SK-N-SH (cell line): ENCODE measurements at regions not wholly inside any gene's neighbourhood (a gene's known extent, or its start where the extent isn't known, plus 50 kb on each side); places are given as distances from the start of the nearest gene placed in this dataset.

Experiments used
- CTCF ChIA-PET: fragments of 300-600, 350-600 bp; formaldehyde crosslinking; extraction: SDS; loops from one replicate; lab custom pipeline; 2021; lab: Yijun Ruan, JAX
- POLR2A ChIA-PET: fragments of 350-600 bp; sonication (Branson Sonifier 250); formaldehyde crosslinking; extraction: SDS; loops from one replicate; lab custom pipeline; 2020; ENCODE audit warnings: antibody characterized with exemption, inconsistent platforms; lab: Yijun Ruan, JAX
- DNase-seq: peaks from one replicate; pipeline ENCODE4 v3.0.0; 2012
- H2AFZ ChIP-seq: fragments of 200-600 bp; sonication (generic); 2 replicates; pipeline ENCODE4 v1.8.1; 2016; ENCODE audit warnings: antibody characterized with exemption, mild to moderate bottlenecking, low read depth
- H3F3A ChIP-seq: fragments of 200-600 bp; sonication (generic); replicated peaks from 2 replicates; pipeline ENCODE3; 2016; ENCODE audit warnings: antibody characterized with exemption, mild to moderate bottlenecking; ENCODE audit not compliant: insufficient read depth
- H3K27ac ChIP-seq, 2 experiments: fragments of 200-500 bp in 1 of 2; fragments of 200-600 bp in 1 of 2; sonication (Bioruptor generic) in 1 of 2; sonication (generic), shearing (Covaris generic) in 1 of 2; 2 replicates each; pipeline versions ENCODE4 v1.5.1 to v1.6.1; 2014 to 2016; ENCODE audit warnings: low read depth in 2 of 2, inconsistent platforms in 1 of 2, low read length in 1 of 2, mild to moderate bottlenecking in 1 of 2, mixed read lengths in 1 of 2
- H3K27me3 ChIP-seq: fragments of 200-600 bp; sonication (generic), shearing (Covaris generic); 2 replicates; pipeline ENCODE4 v1.6.1; 2016; ENCODE audit warnings: mixed run types; ENCODE audit not compliant: insufficient read depth
- H3K36me3 ChIP-seq, 2 experiments: fragments of 200-500 bp in 1 of 2; fragments of 200-600 bp in 1 of 2; sonication (Bioruptor generic) in 1 of 2; sonication (generic) in 1 of 2; replicated peaks in 1 of 2; 2 replicates each; pipeline versions ENCODE3 to v1.5.1; 2014 to 2016; ENCODE audit warnings: low read length in 1 of 2, mild to moderate bottlenecking in 1 of 2; ENCODE audit not compliant: insufficient read depth in 2 of 2, control insufficient read depth in 1 of 2
- H3K4me1 ChIP-seq, 2 experiments: fragments of 200-500 bp in 1 of 2; fragments of 200-600 bp in 1 of 2; sonication (Bioruptor generic) in 1 of 2; sonication (generic), shearing (Covaris generic) in 1 of 2; 2 replicates each; pipeline versions ENCODE4 v1.5.1 to v1.6.1; 2014 to 2016; ENCODE audit warnings: low read depth in 1 of 2, low read length in 1 of 2, mixed run types in 1 of 2; ENCODE audit not compliant: insufficient read depth in 2 of 2, control insufficient read depth in 1 of 2
- H3K4me2 ChIP-seq: fragments of 200-600 bp; sonication (generic), shearing (Covaris generic); 2 replicates; pipeline ENCODE4 v1.6.1; 2017; ENCODE audit warnings: mixed run types
- H3K4me3 ChIP-seq, 2 experiments: fragments of 200-500 bp in 1 of 2; fragments of 200-600 bp in 1 of 2; sonication (Bioruptor generic) in 1 of 2; sonication (generic), shearing (Covaris generic) in 1 of 2; 2 replicates each; pipeline versions ENCODE4 v1.5.1 to v1.8.1; 2014 to 2016; ENCODE audit warnings: low read depth in 2 of 2, inconsistent platforms in 1 of 2, low read length in 1 of 2, mild to moderate bottlenecking in 1 of 2, mixed read lengths in 1 of 2, moderate library complexity in 1 of 2
- H3K79me2 ChIP-seq: fragments of 200-600 bp; sonication (generic); 2 replicates; pipeline ENCODE4 v1.8.1; 2017; ENCODE audit warnings: mild to moderate bottlenecking; ENCODE audit not compliant: insufficient read depth
- H3K9ac ChIP-seq: fragments of 200-600 bp; sonication (generic); 2 replicates; pipeline ENCODE4 v1.6.1; 2017; ENCODE audit warnings: mixed run types
- H3K9me2 ChIP-seq: fragments of 200-600 bp; sonication (generic); 2 replicates; pipeline ENCODE4 v1.6.1; 2017; ENCODE audit warnings: mixed run types
- H3K9me3 ChIP-seq: fragments of 200-600 bp; sonication (generic); 2 replicates; pipeline ENCODE4 v1.6.1; 2017; ENCODE audit warnings: mixed run types, mild to moderate bottlenecking, moderate library complexity
- H4K20me1 ChIP-seq: fragments of 200-600 bp; sonication (generic); 2 replicates; pipeline ENCODE4 v1.6.1; 2017; ENCODE audit warnings: mild to moderate bottlenecking, mixed run types; ENCODE audit not compliant: insufficient read depth
- EP300 ChIP-seq, 2 experiments: IDR thresholded peaks; 2 replicates each; pipeline versions ENCODE4 v1.4.0 to v1.6.1; 2012; ENCODE audit warnings: borderline replicate concordance in 1 of 2, low read depth in 1 of 2, low read length in 1 of 2
- EZH2phosphoT487 ChIP-seq: fragments of 200-600 bp; sonication (generic); IDR thresholded peaks from 2 replicates; pipeline ENCODE4 v1.6.1; 2017; ENCODE audit warnings: low read depth, mixed run types, mild to moderate bottlenecking, antibody characterized with exemption, moderate library complexity, borderline replicate concordance
- FOSL2 ChIP-seq: IDR thresholded peaks from 2 replicates; pipeline ENCODE4 v1.4.0; 2012; ENCODE audit warnings: low read depth, mild to moderate bottlenecking, moderate library complexity, borderline replicate concordance
- MEF2A ChIP-seq: IDR thresholded peaks from 2 replicates; pipeline ENCODE4 v1.4.0; 2012; ENCODE audit warnings: low read depth, borderline replicate concordance
- MXI1 ChIP-seq: IDR thresholded peaks from 2 replicates; pipeline ENCODE4 v1.6.1; 2012; ENCODE audit warnings: mild to moderate bottlenecking, low read depth, low read length, improper control_type of control experiment
- NFIC ChIP-seq: IDR thresholded peaks from 2 replicates; pipeline ENCODE4 v1.4.0; 2012; ENCODE audit warnings: borderline replicate concordance
- NRF1 ChIP-seq: IDR thresholded peaks from 2 replicates; pipeline ENCODE4 v1.6.1; 2012; ENCODE audit warnings: low read depth, mild to moderate bottlenecking, low read length
- POLR2AphosphoS5 ChIP-seq: IDR thresholded peaks from 2 replicates; pipeline ENCODE4 v1.6.1; 2012; ENCODE audit warnings: low read depth, low read length
- RAD21 ChIP-seq: IDR thresholded peaks from 2 replicates; pipeline ENCODE4 v1.6.1; 2012; ENCODE audit warnings: mild to moderate bottlenecking, low read length
- RFX5 ChIP-seq: IDR thresholded peaks from 2 replicates; pipeline ENCODE4 v1.6.1; 2012; ENCODE audit warnings: mild to moderate bottlenecking, improper control_type of control experiment, low read length
- SIN3A ChIP-seq: IDR thresholded peaks from 2 replicates; pipeline ENCODE4 v1.6.1; 2012; ENCODE audit warnings: low read depth, mild to moderate bottlenecking, low read length, moderate library complexity, borderline replicate concordance
- TAF1 ChIP-seq: IDR thresholded peaks from 2 replicates; pipeline ENCODE4 v1.6.1; 2012; ENCODE audit warnings: low read depth, mild to moderate bottlenecking, low read length, moderate library complexity, borderline replicate concordance
- TEAD4 ChIP-seq: IDR thresholded peaks from 2 replicates; pipeline ENCODE4 v1.4.0; 2012; ENCODE audit warnings: mild to moderate bottlenecking, borderline replicate concordance; ENCODE audit not compliant: insufficient read depth
- USF1 ChIP-seq: IDR thresholded peaks from 2 replicates; pipeline ENCODE4 v1.4.0; 2012; ENCODE audit warnings: low read depth, borderline replicate concordance
- USF2 ChIP-seq: fragments of 150-350 bp; IDR thresholded peaks from 2 replicates; pipeline ENCODE4 v1.6.1; 2017; ENCODE audit warnings: antibody characterized with exemption, low read length, low read depth, borderline replicate concordance
- WGBS: methylation state at CpG from one replicate; pipeline ENCODE4 v1.1.6; 2017; ENCODE audit warnings: low lambda C conversion rate; 5-methylcytosine and 5-hydroxymethylcytosine counted together
- TF ChIP-seq, protein P1 (sequence below): IDR thresholded peaks from 2 replicates; pipeline ENCODE4 v1.6.1; 2012; ENCODE audit warnings: mild to moderate bottlenecking, low read depth, low read length, moderate library complexity
- TF ChIP-seq, protein P2 (sequence below): IDR thresholded peaks from 2 replicates; pipeline ENCODE4; 2012
- TF ChIP-seq, protein P3 (sequence below): IDR thresholded peaks from 2 replicates; pipeline ENCODE4 v1.4.0; 2012; ENCODE audit warnings: low read depth

DNA sequence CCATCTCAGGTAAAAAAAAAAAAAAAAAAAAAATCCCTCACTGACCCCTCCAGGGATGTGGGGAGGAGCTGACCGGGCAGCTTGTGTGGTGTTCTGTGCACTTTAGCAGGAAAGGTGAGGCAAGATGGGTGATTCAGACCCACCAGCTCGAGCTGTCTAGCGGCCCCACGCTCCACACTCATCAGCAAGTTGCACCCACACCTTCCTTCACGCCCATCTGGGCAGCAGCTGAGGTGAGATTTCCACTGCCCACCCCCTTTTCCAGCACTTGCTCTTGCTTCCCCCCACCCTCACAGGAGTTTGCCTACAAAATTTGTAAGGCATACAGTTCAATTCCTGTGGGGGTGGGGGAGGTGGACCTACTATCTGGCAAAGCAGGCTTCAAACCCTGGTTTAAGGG, 58.7 kb upstream of the ZNF354B start:
- Histone ChIP-seq H3K9me2 (no peaks in the 10 kb centered on the region), H3K4me2 (no peak overlapping the region), H3F3A (no peaks in the 10 kb centered on the region), H3K79me2 (no peaks in the 10 kb centered on the region), H2AFZ (no peak overlapping the region), H3K36me3 (no peaks in the 10 kb centered on the region), H3K4me1 (no peaks in the 10 kb centered on the region), H3K9ac (no peak overlapping the region), H3K27ac (no peak overlapping the region), H3K4me3 (no peak overlapping the region), H3K9me3 (no peaks in the 10 kb centered on the region)
- 22% methylated on average over 5 of the region's 5 CpGs for WGBS
- POLR2A ChIA-PET, result interaction anchor here (0.6 kb wide), 1 partner anchor 823 kb away, joined by 4 read pairs; no protein-coding TSS in a partner anchor
- CTCF ChIA-PET, result no interaction called here
- TF ChIP-seq POLR2AphosphoS5 (no peak), USF2 (no peak), MEF2A (no peak)
- TF ChIP-seq, all 33 proteins: peak for 0
- no peak for DNase-seq
- no peaks in the 10 kb centered on the region for H4K20me1 ChIP-seq
- no peaks in the 10 kb centered on the region for H3K27me3 ChIP-seq

DNA sequence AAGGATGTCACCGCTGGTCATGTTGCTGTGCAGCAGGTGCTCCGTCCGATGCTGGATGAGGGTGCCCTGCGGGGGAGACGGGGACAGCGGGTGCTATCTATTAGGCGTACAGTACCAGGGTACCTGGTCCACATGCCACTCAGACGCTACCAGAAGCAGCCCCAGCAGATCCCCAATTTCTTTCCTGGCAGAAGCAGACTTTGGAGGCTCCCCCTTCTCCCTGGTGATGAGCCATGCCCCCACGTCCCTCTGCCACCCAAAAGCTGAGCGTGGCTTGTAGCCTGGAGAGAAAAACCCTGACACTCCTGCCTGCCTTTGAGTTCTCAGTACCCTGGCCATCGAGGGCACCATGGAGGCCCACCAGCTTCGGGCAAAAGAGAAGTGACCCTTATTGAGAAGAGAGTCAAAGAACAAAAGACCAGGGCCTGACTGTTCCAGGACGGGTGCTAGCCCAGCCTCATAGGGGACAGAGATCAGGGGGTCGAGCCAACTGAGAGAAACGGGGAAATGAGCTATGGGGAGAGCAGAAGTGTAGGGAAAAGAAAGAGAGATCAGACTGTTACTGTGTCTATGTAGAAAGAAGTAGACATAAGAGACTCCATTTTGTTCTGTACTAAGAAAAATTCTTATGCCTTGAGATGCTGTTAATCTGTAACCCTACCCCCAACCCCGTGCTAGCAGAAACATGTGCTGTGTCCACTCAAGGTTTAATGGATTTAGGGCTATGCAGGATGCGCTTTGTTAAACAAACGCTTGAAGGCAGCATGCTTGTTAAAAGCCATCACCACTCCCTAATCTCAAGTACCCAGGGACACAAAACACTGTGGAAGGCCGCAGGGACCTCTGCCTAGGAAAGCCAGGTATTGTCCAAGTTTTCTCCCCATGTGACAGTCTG, 62.0 kb upstream of the ZNF354B start:
- ChIA-PET POLR2A (no interaction called here), CTCF (no interaction called here)
- Histone ChIP-seq H3K27ac (no peak overlapping the region), H3K4me2 (no peak overlapping the region), H3K36me3 (no peaks in the 10 kb centered on the region), H3F3A (no peaks in the 10 kb centered on the region), H3K79me2 (no peaks in the 10 kb centered on the region), H3K9me2 (no peaks in the 10 kb centered on the region), H3K9me3 (no peaks in the 10 kb centered on the region), H3K4me1 (no peaks in the 10 kb centered on the region; a peak in 1 of 4 replicates), H3K4me3 (no peak overlapping the region), H4K20me1 (no peaks in the 10 kb centered on the region), H3K27me3 (no peaks in the 10 kb centered on the region), H3K9ac (no peak overlapping the region), H2AFZ (no peak overlapping the region)
- TF ChIP-seq, protein P1, sequence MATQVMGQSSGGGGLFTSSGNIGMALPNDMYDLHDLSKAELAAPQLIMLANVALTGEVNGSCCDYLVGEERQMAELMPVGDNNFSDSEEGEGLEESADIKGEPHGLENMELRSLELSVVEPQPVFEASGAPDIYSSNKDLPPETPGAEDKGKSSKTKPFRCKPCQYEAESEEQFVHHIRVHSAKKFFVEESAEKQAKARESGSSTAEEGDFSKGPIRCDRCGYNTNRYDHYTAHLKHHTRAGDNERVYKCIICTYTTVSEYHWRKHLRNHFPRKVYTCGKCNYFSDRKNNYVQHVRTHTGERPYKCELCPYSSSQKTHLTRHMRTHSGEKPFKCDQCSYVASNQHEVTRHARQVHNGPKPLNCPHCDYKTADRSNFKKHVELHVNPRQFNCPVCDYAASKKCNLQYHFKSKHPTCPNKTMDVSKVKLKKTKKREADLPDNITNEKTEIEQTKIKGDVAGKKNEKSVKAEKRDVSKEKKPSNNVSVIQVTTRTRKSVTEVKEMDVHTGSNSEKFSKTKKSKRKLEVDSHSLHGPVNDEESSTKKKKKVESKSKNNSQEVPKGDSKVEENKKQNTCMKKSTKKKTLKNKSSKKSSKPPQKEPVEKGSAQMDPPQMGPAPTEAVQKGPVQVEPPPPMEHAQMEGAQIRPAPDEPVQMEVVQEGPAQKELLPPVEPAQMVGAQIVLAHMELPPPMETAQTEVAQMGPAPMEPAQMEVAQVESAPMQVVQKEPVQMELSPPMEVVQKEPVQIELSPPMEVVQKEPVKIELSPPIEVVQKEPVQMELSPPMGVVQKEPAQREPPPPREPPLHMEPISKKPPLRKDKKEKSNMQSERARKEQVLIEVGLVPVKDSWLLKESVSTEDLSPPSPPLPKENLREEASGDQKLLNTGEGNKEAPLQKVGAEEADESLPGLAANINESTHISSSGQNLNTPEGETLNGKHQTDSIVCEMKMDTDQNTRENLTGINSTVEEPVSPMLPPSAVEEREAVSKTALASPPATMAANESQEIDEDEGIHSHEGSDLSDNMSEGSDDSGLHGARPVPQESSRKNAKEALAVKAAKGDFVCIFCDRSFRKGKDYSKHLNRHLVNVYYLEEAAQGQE, result no peak
- no peak for TF ChIP-seq USF2
- TF ChIP-seq FOSL2, result no peak
- no peak for TF ChIP-seq NFIC
- TF ChIP-seq, protein P2, sequence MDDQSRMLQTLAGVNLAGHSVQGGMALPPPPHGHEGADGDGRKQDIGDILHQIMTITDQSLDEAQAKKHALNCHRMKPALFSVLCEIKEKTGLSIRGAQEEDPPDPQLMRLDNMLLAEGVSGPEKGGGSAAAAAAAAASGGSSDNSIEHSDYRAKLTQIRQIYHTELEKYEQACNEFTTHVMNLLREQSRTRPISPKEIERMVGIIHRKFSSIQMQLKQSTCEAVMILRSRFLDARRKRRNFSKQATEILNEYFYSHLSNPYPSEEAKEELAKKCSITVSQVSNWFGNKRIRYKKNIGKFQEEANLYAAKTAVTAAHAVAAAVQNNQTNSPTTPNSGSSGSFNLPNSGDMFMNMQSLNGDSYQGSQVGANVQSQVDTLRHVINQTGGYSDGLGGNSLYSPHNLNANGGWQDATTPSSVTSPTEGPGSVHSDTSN, result no peak
- TF ChIP-seq NRF1, result no peak
- TF ChIP-seq, protein P3, sequence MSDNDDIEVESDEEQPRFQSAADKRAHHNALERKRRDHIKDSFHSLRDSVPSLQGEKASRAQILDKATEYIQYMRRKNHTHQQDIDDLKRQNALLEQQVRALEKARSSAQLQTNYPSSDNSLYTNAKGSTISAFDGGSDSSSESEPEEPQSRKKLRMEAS, result no peak
- no peak for TF ChIP-seq TEAD4
- TF ChIP-seq RFX5, result no peak
- no peak for TF ChIP-seq RAD21
- no peak for TF ChIP-seq TAF1
- TF ChIP-seq EP300 (IDR thresholded peaks at IDR 0.05; ENCODE audit: borderline replicate concordance in 1 of 2, low read depth in 1 of 2, low read length in 1 of 2), result no peak
- TF ChIP-seq EZH2phosphoT487, result no peak
- TF ChIP-seq SIN3A, result no peak
- TF ChIP-seq USF1, result no peak
- TF ChIP-seq POLR2AphosphoS5, result no peak
- no peak for TF ChIP-seq MXI1
- 37% methylated on average over 15 of the region's 19 CpGs for WGBS
- no peak for DNase-seq
